ENCODE measurements at regions not wholly inside any gene's neighbourhood (a gene's known extent, or its start where the extent isn't known, plus 50 kb on each side); places are given as distances from the start of the nearest gene placed in this dataset.
A peak's percentile ranks its signal among the peaks of the same experiment; 100 is the strongest.
"Not testable (repeated sequence)": the region's sequence is repeated elsewhere in the genome, so short reads cannot be mapped to it uniquely, and the experiment has no call there.

GRCh38 chr10:81655986-81656385 lies 219.0 kb upstream of the NRG3 start:
- Mint-ChIP-seq H3K4me1 (ENCODE audit: low read depth) (no peaks in the 10 kb centered on the region), H3K36me3 (ENCODE audit: low read depth) (no peaks in the 10 kb centered on the region), H3K27ac (no peak overlapping the region), H3K9me3 (peaks cover 4% of the 10 kb centered on the region), H3K4me3 (no peak overlapping the region), H3K27me3 (no peaks in the 10 kb centered on the region)

GRCh38 chr10:81662837-81663236 lies 212.2 kb upstream of the NRG3 start:
- H3K27me3 Mint-ChIP-seq: no peaks in the 10 kb centered on the region
- no peak overlapping the region for H3K4me3 Mint-ChIP-seq
- no peaks in the 10 kb centered on the region for H3K36me3 Mint-ChIP-seq (ENCODE audit: low read depth)
- H3K27ac Mint-ChIP-seq: no peak overlapping the region
- H3K9me3 Mint-ChIP-seq: peaks cover 8% of the 10 kb centered on the region
- no peaks in the 10 kb centered on the region for H3K4me1 Mint-ChIP-seq (ENCODE audit: low read depth)

DNA sequence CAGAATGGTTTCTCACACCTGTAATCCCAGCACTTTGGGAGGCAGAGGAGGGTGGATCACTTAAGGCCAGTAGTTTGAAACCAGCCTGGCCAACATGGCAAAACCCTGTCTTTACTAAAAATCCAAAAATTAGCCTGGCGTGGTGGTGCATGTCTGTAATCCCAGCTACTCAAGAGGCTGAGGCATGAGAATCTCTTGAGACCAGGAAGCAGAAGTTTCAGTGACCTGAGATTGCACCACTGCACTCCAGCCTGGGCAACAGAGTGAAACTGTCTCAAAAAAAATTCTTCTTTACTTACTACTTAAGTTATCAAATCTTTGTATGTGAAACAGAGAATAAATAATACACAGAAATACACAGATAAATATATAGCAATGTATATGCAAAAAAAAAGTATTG lies 210.2 kb upstream of the NRG3 start:
- H3K36me3 Mint-ChIP-seq (ENCODE audit: low read depth); H3K4me1 Mint-ChIP-seq (ENCODE audit: low read depth); H3K27me3 Mint-ChIP-seq; H3K4me3 Mint-ChIP-seq; H3K27ac Mint-ChIP-seq: not testable (repeated sequence)
- peaks cover 13% of the 10 kb centered on the region for H3K9me3 Mint-ChIP-seq

- Mint-ChIP-seq H3K4me3 (no peak overlapping the region), H3K27ac (no peak overlapping the region), H3K36me3 (ENCODE audit: low read depth) (no peaks in the 10 kb centered on the region)
Measured at GRCh38 chr10:81674941-81675340, 200.1 kb upstream of the NRG3 start.

DNA sequence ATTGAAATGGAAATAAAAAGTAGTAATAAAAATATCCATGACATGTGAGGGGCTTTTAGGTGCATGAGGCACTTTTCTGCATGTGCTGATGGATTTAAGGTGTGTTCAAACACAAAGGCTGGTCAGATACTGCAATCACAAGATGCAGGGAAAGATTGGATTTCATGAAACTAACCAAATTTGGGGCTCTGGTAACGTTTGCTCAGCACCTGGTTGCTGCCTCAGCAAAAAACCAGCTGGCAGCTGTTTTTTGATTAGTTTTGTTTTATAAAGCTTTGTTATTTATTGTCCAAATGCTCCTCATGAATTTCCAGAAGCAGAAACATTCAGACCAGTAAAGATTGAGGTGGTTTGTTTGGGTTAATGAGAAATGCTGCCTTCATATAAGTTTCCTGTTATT lies 195.7 kb upstream of the NRG3 start:
- no peaks in the 10 kb centered on the region for H3K27me3 Mint-ChIP-seq
- H3K27ac Mint-ChIP-seq: no peak overlapping the region

More at GRCh38 chr10:81674941-81675340, 200.1 kb upstream of the NRG3 start:
- Mint-ChIP-seq H3K4me1 (ENCODE audit: low read depth) (no peaks in the 10 kb centered on the region), H3K27me3 (no peaks in the 10 kb centered on the region), H3K9me3 (peaks cover 5% of the 10 kb centered on the region)

GRCh38 chr10:81680359-81680758 lies 194.6 kb upstream of the NRG3 start:
- Mint-ChIP-seq H3K9me3 (no peaks in the 10 kb centered on the region), H3K4me3 (no peak overlapping the region), H3K36me3 (ENCODE audit: low read depth) (no peaks in the 10 kb centered on the region), H3K27ac (no peak overlapping the region), H3K27me3 (no peaks in the 10 kb centered on the region), H3K4me1 (ENCODE audit: low read depth) (no peaks in the 10 kb centered on the region)

More for the DNA sequence above, 195.7 kb upstream of the NRG3 start:
- Mint-ChIP-seq H3K36me3 (ENCODE audit: low read depth) (no peaks in the 10 kb centered on the region), H3K4me1 (ENCODE audit: low read depth) (no peaks in the 10 kb centered on the region), H3K9me3 (no peaks in the 10 kb centered on the region), H3K4me3 (no peak overlapping the region)

- H3K27me3 Mint-ChIP-seq: no peaks in the 10 kb centered on the region
- peaks cover 4% of the 10 kb centered on the region for H3K9me3 Mint-ChIP-seq
- no peaks in the 10 kb centered on the region for H3K4me1 Mint-ChIP-seq (ENCODE audit: low read depth)
- no peaks in the 10 kb centered on the region for H3K36me3 Mint-ChIP-seq (ENCODE audit: low read depth)
- no peak overlapping the region for H3K4me3 Mint-ChIP-seq
- no peak overlapping the region for H3K27ac Mint-ChIP-seq
Measured at GRCh38 chr10:81688459-81688858, 186.5 kb upstream of the NRG3 start.

DNA sequence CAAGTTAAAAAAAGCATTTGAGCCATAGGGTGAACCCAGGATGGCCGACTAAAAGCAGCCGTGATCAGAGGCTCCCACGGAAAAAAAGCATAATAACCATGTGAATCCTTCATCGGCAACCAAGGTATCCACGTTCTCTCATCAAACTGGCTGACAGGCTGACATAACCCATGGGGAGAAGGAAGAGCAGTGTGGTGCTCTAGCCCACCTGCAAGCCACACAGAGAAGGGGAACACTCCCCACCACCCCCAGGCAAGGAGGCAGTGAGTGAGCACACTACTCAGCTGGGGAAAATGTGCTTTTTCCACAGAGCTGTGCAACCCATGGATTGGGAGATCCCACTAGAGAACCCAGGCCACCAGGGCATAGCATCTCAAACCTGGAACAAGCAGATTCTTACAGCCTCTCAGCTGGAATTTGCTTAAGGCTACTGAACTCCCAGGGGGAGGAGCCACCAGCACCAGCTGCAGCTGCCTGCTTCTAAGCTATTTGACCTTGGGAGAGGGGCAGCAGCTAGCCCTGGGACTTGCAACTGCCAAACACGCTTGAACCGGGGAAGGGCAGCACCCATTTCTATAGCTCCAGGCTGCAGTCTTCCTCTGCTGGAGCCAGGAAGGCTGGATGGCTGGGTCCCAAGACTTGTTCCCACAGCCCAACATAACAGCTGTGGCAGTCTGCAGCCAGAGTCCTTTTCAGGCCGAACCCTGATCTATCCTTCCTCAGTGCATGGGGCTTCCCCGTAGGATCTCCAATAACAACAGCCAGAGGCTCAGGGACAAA lies 178.2 kb upstream of the NRG3 start:
- Mint-ChIP-seq H3K27me3 (no peaks in the 10 kb centered on the region), H3K36me3 (ENCODE audit: low read depth) (no peaks in the 10 kb centered on the region), H3K27ac (no peak overlapping the region), H3K4me1 (ENCODE audit: low read depth) (no peaks in the 10 kb centered on the region), H3K4me3 (no peak overlapping the region), H3K9me3 (peaks cover 21% of the 10 kb centered on the region)

- Mint-ChIP-seq H3K9me3 (peaks cover 16% of the 10 kb centered on the region), H3K4me3 (no peak overlapping the region), H3K27me3 (no peaks in the 10 kb centered on the region), H3K27ac (no peak overlapping the region), H3K36me3 (ENCODE audit: low read depth) (no peaks in the 10 kb centered on the region), H3K4me1 (ENCODE audit: low read depth) (peaks cover 13% of the 10 kb centered on the region)
Measured at GRCh38 chr10:81704596-81704995, 170.4 kb upstream of the NRG3 start.

GRCh38 chr10:81708416-81708815 lies 166.6 kb upstream of the NRG3 start:
- Mint-ChIP-seq H3K4me3 (no peak overlapping the region), H3K27ac (peak overlapping the region; percentile 4), H3K36me3 (ENCODE audit: low read depth) (no peaks in the 10 kb centered on the region), H3K9me3 (peaks cover 3% of the 10 kb centered on the region), H3K4me1 (ENCODE audit: low read depth) (peaks cover 13% of the 10 kb centered on the region), H3K27me3 (no peaks in the 10 kb centered on the region)

GRCh38 chr10:81708929-81709328 lies 166.1 kb upstream of the NRG3 start:
- Mint-ChIP-seq H3K9me3 (peaks cover 3% of the 10 kb centered on the region), H3K4me3 (no peak overlapping the region), H3K27me3 (no peaks in the 10 kb centered on the region), H3K4me1 (ENCODE audit: low read depth) (peaks cover 13% of the 10 kb centered on the region), H3K36me3 (ENCODE audit: low read depth) (no peaks in the 10 kb centered on the region), H3K27ac (no peak overlapping the region)

GRCh38 chr10:81722399-81722798 lies 152.6 kb upstream of the NRG3 start:
- Mint-ChIP-seq H3K36me3 (ENCODE audit: low read depth) (no peaks in the 10 kb centered on the region), H3K27me3 (no peaks in the 10 kb centered on the region), H3K9me3 (no peaks in the 10 kb centered on the region), H3K4me3 (no peak overlapping the region), H3K4me1 (ENCODE audit: low read depth) (peaks cover 21% of the 10 kb centered on the region), H3K27ac (no peak overlapping the region)

- no peaks in the 10 kb centered on the region for H3K36me3 Mint-ChIP-seq (ENCODE audit: low read depth)
- no peaks in the 10 kb centered on the region for H3K9me3 Mint-ChIP-seq
- H3K27ac Mint-ChIP-seq: peak overlapping the region; percentile 54
- H3K4me1 Mint-ChIP-seq (ENCODE audit: low read depth): peaks cover 21% of the 10 kb centered on the region
- H3K4me3 Mint-ChIP-seq: no peak overlapping the region
- H3K27me3 Mint-ChIP-seq: no peaks in the 10 kb centered on the region
Measured at GRCh38 chr10:81724431-81724830, 150.6 kb upstream of the NRG3 start.

- Mint-ChIP-seq H3K9me3 (no peaks in the 10 kb centered on the region), H3K27ac (no peak overlapping the region), H3K27me3 (no peaks in the 10 kb centered on the region), H3K36me3 (ENCODE audit: low read depth) (no peaks in the 10 kb centered on the region), H3K4me3 (no peak overlapping the region), H3K4me1 (ENCODE audit: low read depth) (peaks cover 21% of the 10 kb centered on the region)
Measured at GRCh38 chr10:81725851-81726250, 149.1 kb upstream of the NRG3 start.

DNA sequence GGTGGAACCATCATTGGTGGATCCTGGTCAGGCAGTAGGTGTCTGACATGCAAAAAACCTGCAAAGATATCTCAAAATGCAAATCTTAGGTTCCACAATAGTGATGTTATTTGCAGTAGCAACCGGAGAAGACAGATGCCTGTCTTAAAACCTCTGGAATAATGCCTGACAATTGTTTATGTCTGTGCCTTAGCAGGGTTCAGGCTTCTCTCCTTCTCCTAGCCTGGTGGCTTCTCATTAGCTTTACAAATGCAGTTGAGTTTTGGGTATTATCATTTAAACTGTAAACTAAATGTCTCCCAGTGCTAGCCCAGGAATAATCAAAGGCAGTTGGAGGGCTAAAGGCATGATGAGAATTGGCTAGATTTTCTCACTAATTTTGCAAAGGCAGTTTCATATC lies 146.3 kb upstream of the NRG3 start:
- H3K27me3 Mint-ChIP-seq: no peaks in the 10 kb centered on the region
- no peak overlapping the region for H3K4me3 Mint-ChIP-seq
- peaks cover 21% of the 10 kb centered on the region for H3K4me1 Mint-ChIP-seq (ENCODE audit: low read depth)
- no peaks in the 10 kb centered on the region for H3K9me3 Mint-ChIP-seq
- H3K36me3 Mint-ChIP-seq (ENCODE audit: low read depth): no peaks in the 10 kb centered on the region
- H3K27ac Mint-ChIP-seq: no peak overlapping the region

GRCh38 chr10:81730891-81731290 lies 144.1 kb upstream of the NRG3 start:
- no peaks in the 10 kb centered on the region for H3K36me3 Mint-ChIP-seq (ENCODE audit: low read depth)
- no peak overlapping the region for H3K4me3 Mint-ChIP-seq
- no peaks in the 10 kb centered on the region for H3K27me3 Mint-ChIP-seq
- no peak overlapping the region for H3K27ac Mint-ChIP-seq
- no peaks in the 10 kb centered on the region for H3K9me3 Mint-ChIP-seq
- peaks cover under 1% of the 10 kb centered on the region for H3K4me1 Mint-ChIP-seq (ENCODE audit: low read depth)
